ENCODE measurements at regions not wholly inside any gene's neighbourhood (a gene's known extent, or its start where the extent isn't known, plus 50 kb on each side); places are given as distances from the start of the nearest gene placed in this dataset.

GRCh38 chr3:102747611-102748010 lies 312.8 kb downstream of the ZPLD1 start:
- no peak for DNase-seq

DNA sequence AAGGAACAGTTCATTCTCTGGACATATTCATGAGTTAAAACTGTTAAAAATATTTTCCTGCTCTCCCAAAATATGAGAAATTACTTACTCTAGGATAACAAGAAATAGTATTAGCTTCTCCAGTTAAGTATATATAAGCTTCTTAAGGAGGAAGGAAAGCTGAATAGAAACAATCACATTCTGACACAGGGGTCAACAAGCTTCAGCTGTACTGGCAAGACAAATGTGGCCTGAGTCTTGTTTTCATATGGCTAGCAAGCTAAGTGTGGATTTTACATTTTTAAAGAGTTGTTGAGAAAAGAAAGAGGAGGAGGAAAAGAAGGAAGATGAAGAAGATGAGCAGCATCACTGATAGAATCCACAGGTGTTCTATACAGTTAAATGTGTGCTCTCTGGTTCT lies 313.8 kb downstream of the ZPLD1 start:
- DNase-seq: no peak

- DNase-seq: no peak
Observed at GRCh38 chr3:102750322-102750721, 315.5 kb downstream of the ZPLD1 start.

DNA sequence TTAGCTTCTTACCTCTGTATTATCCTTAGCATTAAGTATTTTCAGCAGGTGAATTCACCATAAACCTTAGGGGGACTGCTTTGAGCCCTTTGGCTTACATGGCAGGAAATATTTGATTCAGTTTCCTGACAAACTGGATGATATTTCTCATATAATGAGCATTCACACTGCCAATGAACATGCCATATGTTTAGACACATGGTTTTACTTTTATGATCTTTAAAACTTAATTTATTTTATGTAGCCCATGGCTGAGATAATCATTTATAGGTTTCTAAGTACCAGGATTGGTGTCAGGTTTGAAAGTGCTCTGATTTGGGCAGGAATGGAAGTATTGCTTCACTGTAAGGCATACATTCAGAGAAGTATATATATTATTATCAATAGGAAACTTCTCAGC lies 319.1 kb downstream of the ZPLD1 start:
- DNase-seq: no peak

DNA sequence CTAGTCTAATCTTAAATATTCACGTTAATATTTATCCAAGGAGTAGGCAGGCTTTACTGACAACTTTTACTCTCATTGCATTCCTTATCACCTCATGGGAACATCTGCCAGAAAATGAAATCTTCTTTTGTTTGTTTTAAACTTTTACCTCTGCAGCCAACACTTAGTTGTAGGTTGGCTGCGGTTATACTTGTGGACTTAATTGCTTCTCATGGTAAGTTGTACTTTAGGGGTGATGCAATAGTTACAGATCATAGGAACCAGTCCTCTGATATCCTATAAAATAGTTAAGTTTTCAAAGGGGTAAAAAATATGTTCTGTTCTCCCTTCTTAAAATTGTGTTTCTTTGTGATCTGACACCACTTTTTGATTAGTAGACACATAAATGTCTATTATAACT lies 321.9 kb downstream of the ZPLD1 start:
- no peak for DNase-seq

DNA sequence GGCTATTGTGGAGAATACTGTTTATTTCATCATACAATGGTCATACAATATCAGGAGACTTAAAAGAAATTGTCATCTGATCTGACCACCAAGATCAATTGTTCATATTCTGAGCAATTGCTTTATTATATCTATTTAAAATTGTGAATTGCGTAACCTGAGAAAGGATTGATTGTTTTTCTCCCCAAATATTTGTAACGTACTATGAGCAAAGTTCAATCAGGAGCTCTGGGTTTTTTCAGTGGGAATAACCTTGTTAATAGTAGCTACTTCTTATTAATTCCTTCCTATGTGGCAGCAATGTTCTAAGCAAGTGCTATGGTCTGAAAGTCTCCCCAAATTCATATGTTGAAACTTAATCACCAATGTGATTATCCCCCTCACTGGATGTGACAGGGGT lies 323.1 kb downstream of the ZPLD1 start:
- no peak for DNase-seq

- DNase-seq: no peak
Observed at GRCh38 chr3:102761766-102762165, 327.0 kb downstream of the ZPLD1 start.

GRCh38 chr3:102790747-102791325 lies 356.0 kb downstream of the ZPLD1 start:
- no peak for DNase-seq

DNA sequence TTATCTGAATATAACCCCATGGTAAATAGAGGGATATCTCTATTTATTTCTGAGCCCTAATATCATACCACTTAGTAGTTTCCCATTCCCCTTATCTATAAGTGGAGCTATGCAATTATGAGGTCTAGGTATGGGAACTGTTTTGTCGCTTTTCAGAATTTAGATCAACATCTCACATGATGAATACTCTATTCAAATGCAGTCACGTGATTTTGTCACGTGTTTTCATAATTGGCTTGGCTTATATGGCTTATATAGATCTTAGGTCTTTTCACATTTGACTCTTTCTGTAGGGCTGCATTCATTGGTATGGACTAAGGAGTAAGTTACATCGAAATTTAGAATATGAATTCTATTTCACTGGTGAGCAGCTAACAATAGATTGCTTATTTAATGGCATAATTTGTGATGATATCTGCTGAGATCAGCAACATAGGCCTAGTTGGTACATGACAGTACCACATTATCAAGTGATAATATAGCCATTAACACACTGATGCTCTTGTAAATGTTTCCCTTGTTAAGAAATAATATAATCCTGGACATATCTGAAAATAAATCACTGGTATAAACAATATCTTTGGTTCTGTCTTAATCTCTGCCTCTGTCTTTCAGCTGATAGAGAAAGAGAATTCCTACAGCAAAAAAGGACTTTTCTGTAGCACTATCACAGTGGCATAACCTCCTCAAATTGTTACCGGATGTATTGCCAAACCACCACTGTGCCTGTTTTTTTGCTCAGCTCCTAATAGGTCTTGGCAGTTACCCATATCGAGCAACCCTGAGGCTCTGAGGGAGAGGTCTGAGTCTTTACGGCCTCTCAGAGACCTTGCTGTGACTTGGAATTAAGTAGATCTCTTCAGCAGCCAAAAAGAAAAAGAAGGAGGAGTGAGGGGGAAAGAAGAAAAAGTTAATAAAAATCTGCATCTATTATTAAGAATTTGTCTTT lies 357.1 kb downstream of the ZPLD1 start:
- DNase-seq: no peak

DNA sequence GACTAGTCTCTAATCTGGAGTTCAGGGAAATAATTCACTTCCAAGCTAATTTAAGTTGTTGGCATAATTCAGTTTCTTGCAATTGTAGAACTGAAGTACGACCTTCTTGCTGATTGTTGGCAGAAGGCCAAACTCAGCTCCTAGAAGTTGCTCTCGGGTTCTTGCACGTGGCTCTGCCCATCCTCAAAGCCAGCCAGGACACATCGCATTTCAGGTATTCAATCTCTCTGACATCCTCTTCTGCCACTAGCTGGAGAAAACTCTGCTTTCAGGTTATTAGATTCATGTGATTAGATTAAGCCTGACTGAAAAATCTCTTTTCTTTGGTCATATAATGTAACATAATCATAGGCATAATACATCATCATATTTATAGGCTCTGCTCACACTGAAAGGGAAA lies 362.0 kb downstream of the ZPLD1 start:
- DNase-seq: no peak

- DNase-seq: no peak
Observed at GRCh38 chr3:102802819-102803420, 368.1 kb downstream of the ZPLD1 start.

- no peak for DNase-seq
Observed at GRCh38 chr3:102810937-102811336, 376.1 kb downstream of the ZPLD1 start.

- no peak for DNase-seq
Observed at GRCh38 chr3:102826636-102827035, 391.8 kb downstream of the ZPLD1 start.

GRCh38 chr3:102827386-102827785 lies 392.6 kb downstream of the ZPLD1 start:
- DNase-seq: no peak

- DNase-seq: no peak
Observed at GRCh38 chr3:102830415-102830814, 395.6 kb downstream of the ZPLD1 start.

- DNase-seq: no peak
Observed at GRCh38 chr3:102841866-102842265, 407.1 kb downstream of the ZPLD1 start.

- no peak for DNase-seq
Observed at GRCh38 chr3:102866845-102867244, 432.0 kb downstream of the ZPLD1 start.

- no peak for DNase-seq
Observed at GRCh38 chr3:102883515-102883914, 448.7 kb downstream of the ZPLD1 start.

- no peak for DNase-seq
Observed at GRCh38 chr3:102885289-102885688, 450.5 kb downstream of the ZPLD1 start.

DNA sequence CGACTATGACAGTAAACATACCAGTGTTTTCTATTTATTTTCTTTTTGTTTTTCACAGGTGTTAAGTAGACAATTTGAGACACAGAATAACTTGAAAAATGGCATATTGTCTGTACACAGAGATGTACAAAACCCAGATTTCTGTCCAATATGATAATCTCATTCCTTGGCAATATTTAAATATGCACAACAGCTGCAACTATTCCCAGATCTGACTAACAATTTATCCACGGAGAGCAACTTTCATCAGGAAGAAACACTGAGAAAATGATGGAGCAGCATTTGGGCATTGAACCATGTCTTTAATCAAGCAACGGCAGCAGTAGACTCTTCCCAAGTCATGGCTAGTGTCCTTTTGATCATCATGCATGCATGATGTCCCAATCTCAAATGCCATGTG lies 452.6 kb downstream of the ZPLD1 start:
- DNase-seq: no peak

DNA sequence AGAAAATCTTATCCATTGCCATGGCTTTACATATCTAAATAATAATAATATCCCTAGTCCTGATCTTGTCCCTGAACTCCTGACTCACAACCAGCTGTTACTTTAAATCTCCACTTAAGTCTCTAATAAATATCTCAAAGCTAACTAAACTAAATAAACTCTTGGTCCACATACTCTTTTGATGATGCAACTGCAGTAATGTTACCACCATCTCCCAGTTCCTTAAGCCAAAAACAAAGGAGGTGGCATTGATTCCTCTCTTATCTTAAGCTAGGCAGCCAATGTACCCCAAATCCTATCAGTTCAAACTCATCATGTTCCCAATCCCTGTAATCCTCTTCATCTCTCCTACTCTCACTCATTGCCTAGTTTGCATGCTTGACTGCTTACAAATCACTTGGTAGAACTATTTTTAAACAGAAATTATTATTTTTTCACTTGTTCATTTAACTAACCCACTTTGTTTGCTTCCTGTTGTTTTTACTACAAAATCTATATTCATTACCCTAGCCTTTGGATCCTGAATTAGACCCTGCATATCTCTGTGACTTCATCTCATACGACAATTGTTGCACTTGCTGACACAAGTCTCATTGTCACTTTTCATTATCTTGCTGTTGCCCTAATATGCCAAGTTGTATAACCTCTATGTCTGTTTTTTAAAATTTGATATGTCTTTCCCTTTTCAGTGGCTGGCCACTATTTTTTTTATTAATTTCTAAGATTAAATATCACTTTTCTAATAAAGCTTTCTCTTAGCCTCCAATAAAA lies 462.2 kb downstream of the ZPLD1 start:
- DNase-seq: no peak

DNA sequence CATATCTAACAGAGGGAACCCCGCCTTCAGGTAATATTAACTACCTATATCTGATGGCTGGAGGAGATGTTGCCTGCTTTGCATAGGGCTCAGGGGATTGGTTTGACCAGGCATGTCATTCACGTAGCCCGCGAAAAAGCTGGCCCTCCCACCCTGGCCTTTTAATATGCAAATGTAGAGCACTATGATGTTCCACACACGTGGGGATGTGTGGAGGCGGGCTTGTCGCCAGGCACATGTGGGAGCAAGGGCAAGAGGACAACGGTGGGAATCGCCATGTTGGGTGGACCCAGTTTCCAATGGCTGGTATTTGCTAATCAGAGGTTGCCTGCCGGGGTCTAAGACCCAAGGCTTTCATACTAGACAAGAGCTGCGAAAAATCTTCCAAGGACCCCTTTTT lies 469.8 kb downstream of the ZPLD1 start:
- no peak for DNase-seq

All from amygdala (tissue), 56 donors.